GM12878 (cell line): ENCODE measurements at regions not wholly inside any gene's neighbourhood (a gene's known extent, or its start where the extent isn't known, plus 50 kb on each side); places are given as distances from the start of the nearest gene placed in this dataset.

Experiments
- ATAC-seq: fragments of 200-7000 bp; cut with Tn5 transposase; 3 replicates; pipeline ENCODE4 v1.9.1; 2020; ENCODE audit warnings: mild to moderate bottlenecking, moderate library complexity
- BruUV-seq: library from RNA; stranded (reverse); fragments of 400-500 nt; replicated peaks from 2 replicates; lab custom pipeline; 2021; lab: Mats Ljungman, UMichigan
- CTCF ChIA-PET: fragments of 300-600 bp; sonication (Branson Sonifier 250); formaldehyde crosslinking; extraction: SDS; loops from one replicate; lab custom pipeline; 2021; ENCODE audit warnings: inconsistent platforms; lab: Yijun Ruan, JAX
- POLR2A ChIA-PET: fragments of 350-600 bp; formaldehyde crosslinking; extraction: SDS; loops from one replicate; lab custom pipeline; 2021; ENCODE audit warnings: inconsistent platforms; lab: Charles Lee
- RAD21 ChIA-PET: fragments of 300-600 bp; sonication (Branson Sonifier 250); formaldehyde crosslinking; loops from one replicate; lab custom pipeline; 2023; ENCODE audit warnings: antibody characterized with exemption; ENCODE audit not compliant: unreplicated experiment; lab: Charles Lee
- SMC1A ChIA-PET: fragments of 300-600 bp; sonication (Branson Sonifier 250); formaldehyde crosslinking; loops from one replicate; lab custom pipeline; 2023; ENCODE audit not compliant: unreplicated experiment, uncharacterized antibody; lab: Charles Lee
- DNase-seq: peaks from one replicate; pipeline ENCODE4 v3.0.0-alpha.2; 2011; ENCODE audit warnings: low read depth, low spot score
- FAIRE-seq: peaks from 3 replicates; lab custom pipeline; 2011; peaks lifted over from hg19 to GRCh38; lab: Jason Lieb, UNC
- H2AFZ ChIP-seq: 2 replicates; pipeline ENCODE4 v1.6.0; 2011; ENCODE audit warnings: low read depth, low read length, control low read depth; ENCODE audit not compliant: control insufficient read depth
- H3K27ac ChIP-seq: 2 replicates; pipeline ENCODE4 v1.5.1; 2011; ENCODE audit warnings: control low read depth; ENCODE audit not compliant: control insufficient read depth, insufficient read depth
- H3K27me3 ChIP-seq, 2 experiments: replicated peaks in 1 of 2; 2 replicates each; pipeline versions ENCODE4 v1.6.0 to v1.6.1; 2011; ENCODE audit warnings: low read length in 1 of 2; ENCODE audit not compliant: control insufficient read depth in 2 of 2, insufficient read depth in 2 of 2
- H3K36me3 ChIP-seq, 2 experiments: 2 replicates each; pipeline ENCODE4 v1.5.1; 2011; ENCODE audit warnings: low read length in 1 of 2; ENCODE audit not compliant: control insufficient read depth in 2 of 2, insufficient read depth in 2 of 2
- H3K4me1 ChIP-seq: 2 replicates; pipeline ENCODE4 v1.6.1; 2011; ENCODE audit warnings: mild to moderate bottlenecking, low read length, moderate library complexity, mixed read lengths; ENCODE audit not compliant: control insufficient read depth, insufficient read depth
- H3K4me2 ChIP-seq: 2 replicates; pipeline ENCODE4 v1.6.0; 2011; ENCODE audit warnings: control low read depth; ENCODE audit not compliant: control insufficient read depth, insufficient read depth
- H3K4me3 ChIP-seq: fragments of 200-600 bp; sonication (generic); 2 replicates; pipeline ENCODE4 v1.5.1; 2016
- H3K79me2 ChIP-seq: 2 replicates; pipeline ENCODE4 v1.6.0; 2011; ENCODE audit warnings: low read length; ENCODE audit not compliant: control insufficient read depth, insufficient read depth
- H3K9ac ChIP-seq: 2 replicates; pipeline ENCODE4 v1.8.0; 2011; ENCODE audit warnings: low read length, control low read depth, mixed read lengths; ENCODE audit not compliant: control insufficient read depth, insufficient read depth
- H3K9me3 ChIP-seq: replicated peaks from 3 replicates; pipeline ENCODE4 v1.5.1; 2011; ENCODE audit warnings: mild to moderate bottlenecking, low read length; ENCODE audit not compliant: control insufficient read depth, insufficient read depth
- H4K20me1 ChIP-seq: 2 replicates; pipeline ENCODE4 v1.6.0; 2011; ENCODE audit not compliant: control insufficient read depth, insufficient read depth
- CEBPZ ChIP-seq: fragments of 150-350 bp; IDR thresholded peaks from 2 replicates; pipeline ENCODE4 v1.6.1; 2016; ENCODE audit warnings: low read depth, low read length
- FOXM1 ChIP-seq: IDR thresholded peaks from 2 replicates; pipeline ENCODE4 v1.6.1; 2012; ENCODE audit warnings: low read depth, mild to moderate bottlenecking, inconsistent platforms, low read length, moderate library complexity
- JUNB ChIP-seq: IDR thresholded peaks from 2 replicates; pipeline ENCODE4 v1.6.1; 2016; ENCODE audit warnings: antibody characterized with exemption, mild to moderate bottlenecking
- JUND ChIP-seq: IDR thresholded peaks from 2 replicates; pipeline ENCODE4 v1.6.1; 2012; ENCODE audit warnings: low read depth, mild to moderate bottlenecking, low read length, improper control_type of control experiment, moderate library complexity
- MEF2A ChIP-seq: IDR thresholded peaks from 2 replicates; pipeline ENCODE4 v1.6.1; 2011; ENCODE audit warnings: low read depth, mild to moderate bottlenecking, low read length, moderate library complexity; ENCODE audit not compliant: insufficient read depth
- POLR2A ChIP-seq: IDR thresholded peaks from 2 replicates; pipeline ENCODE4 v1.6.1; 2011; ENCODE audit warnings: low read depth, mild to moderate bottlenecking, low read length
- TCF7 ChIP-seq: IDR thresholded peaks from 2 replicates; pipeline ENCODE4 v1.6.1; 2014; ENCODE audit warnings: antibody characterized with exemption, borderline replicate concordance
- ZBTB11 ChIP-seq: fragments of 450-650 bp; formaldehyde crosslinking; IDR thresholded peaks from 2 replicates; pipeline ENCODE4 v1.5.0; 2022; ENCODE audit warnings: mild to moderate bottlenecking, missing genetic modification characterization
- WGBS: methylation state at CpG from one replicate; pipeline ENCODE4 v1.1.6; 2016; ENCODE audit warnings: low lambda C conversion rate; ENCODE audit not compliant: insufficient replicate concordance, insufficient coverage; ENCODE audit errors: missing lambda C conversion rate; 5-methylcytosine and 5-hydroxymethylcytosine counted together
- in situ Hi-C: fragments of 300-500 bp; cut with MboI; formaldehyde crosslinking; loops from 9 replicates; pipeline ENCODE4 v1.14.3; 2018; ENCODE audit warnings: mixed read lengths
- intact Hi-C: fragments of 100-400 bp; cut with micrococcal nuclease; formaldehyde crosslinking; loops from one replicate; pipeline ENCODE4 v1.14.2; 2022; ENCODE audit not compliant: unreplicated experiment
- TF ChIP-seq, protein P1 (sequence below): IDR thresholded peaks from 2 replicates; pipeline ENCODE4 v1.6.1; 2012; ENCODE audit warnings: improper control_type of control experiment, low read depth, low read length; ENCODE audit not compliant: insufficient replicate concordance

DNA sequence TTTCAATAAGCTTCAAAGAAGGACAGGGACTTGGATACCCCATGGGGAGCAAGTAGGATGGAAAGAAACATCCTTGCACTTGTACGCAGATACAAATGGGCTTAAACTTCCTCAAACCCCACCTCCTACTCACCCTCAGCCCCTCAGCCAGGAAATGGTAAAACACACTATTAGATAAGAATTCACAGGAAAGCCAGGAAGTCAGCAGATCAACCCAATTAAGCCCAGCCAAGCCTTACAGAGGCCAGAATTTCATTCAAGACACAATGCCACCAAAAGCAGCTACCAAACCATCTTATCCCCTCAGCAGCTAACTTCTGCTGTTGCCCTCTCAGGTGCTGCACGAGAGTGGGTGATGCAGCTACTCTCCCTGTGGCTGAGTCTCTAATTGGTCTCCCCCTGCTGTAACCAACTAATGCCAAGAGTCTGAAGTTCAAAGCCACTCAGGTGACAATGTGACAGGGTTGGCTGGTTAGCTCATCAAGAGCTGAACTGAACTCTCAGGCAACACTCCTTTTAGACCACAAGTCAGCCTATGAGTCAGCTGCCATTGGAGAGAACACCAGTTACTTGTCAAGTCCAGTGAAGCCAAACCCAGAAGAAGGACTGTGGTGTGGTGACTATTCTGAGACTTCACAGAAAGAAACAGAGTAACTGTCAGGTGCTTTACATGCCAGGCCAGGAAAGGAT is 201.9 kb downstream of the ZNF608 start (continued):
- TF ChIP-seq, protein P1, sequence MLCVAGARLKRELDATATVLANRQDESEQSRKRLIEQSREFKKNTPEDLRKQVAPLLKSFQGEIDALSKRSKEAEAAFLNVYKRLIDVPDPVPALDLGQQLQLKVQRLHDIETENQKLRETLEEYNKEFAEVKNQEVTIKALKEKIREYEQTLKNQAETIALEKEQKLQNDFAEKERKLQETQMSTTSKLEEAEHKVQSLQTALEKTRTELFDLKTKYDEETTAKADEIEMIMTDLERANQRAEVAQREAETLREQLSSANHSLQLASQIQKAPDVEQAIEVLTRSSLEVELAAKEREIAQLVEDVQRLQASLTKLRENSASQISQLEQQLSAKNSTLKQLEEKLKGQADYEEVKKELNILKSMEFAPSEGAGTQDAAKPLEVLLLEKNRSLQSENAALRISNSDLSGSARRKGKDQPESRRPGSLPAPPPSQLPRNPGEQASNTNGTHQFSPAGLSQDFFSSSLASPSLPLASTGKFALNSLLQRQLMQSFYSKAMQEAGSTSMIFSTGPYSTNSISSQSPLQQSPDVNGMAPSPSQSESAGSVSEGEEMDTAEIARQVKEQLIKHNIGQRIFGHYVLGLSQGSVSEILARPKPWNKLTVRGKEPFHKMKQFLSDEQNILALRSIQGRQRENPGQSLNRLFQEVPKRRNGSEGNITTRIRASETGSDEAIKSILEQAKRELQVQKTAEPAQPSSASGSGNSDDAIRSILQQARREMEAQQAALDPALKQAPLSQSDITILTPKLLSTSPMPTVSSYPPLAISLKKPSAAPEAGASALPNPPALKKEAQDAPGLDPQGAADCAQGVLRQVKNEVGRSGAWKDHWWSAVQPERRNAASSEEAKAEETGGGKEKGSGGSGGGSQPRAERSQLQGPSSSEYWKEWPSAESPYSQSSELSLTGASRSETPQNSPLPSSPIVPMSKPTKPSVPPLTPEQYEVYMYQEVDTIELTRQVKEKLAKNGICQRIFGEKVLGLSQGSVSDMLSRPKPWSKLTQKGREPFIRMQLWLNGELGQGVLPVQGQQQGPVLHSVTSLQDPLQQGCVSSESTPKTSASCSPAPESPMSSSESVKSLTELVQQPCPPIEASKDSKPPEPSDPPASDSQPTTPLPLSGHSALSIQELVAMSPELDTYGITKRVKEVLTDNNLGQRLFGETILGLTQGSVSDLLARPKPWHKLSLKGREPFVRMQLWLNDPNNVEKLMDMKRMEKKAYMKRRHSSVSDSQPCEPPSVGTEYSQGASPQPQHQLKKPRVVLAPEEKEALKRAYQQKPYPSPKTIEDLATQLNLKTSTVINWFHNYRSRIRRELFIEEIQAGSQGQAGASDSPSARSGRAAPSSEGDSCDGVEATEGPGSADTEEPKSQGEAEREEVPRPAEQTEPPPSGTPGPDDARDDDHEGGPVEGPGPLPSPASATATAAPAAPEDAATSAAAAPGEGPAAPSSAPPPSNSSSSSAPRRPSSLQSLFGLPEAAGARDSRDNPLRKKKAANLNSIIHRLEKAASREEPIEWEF = no peak

DNA sequence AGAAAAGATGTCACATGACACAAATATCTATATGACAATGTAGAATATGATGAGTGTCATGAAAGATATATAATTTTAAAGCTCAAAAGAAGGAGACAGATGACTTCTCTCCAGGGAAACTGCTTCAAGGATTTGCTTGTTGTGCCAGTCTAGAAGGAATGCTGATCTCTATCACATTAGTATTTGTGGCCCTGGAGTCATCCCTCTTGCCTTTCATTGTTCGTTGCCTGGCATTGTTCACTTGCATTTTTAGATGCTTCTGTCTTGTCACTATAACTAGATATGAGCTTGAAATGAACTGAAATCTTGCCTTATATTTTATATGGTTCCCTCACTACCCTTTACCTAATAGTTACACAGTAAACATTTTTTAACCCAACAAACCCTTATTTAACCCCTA is 207.5 kb downstream of the ZNF608 start:
- DNase-seq (no peak), FAIRE-seq (no peak), ATAC-seq (no peak)
- H3K4me3 ChIP-seq = no peak overlapping the region
- BruUV-seq = no TSS peak
- RAD21 ChIA-PET = no interaction called here
- CTCF ChIA-PET = no interaction called here
- SMC1A ChIA-PET = interaction anchor here (1.6 kb wide), 1 partner anchor 10 kb away, joined by 5 read pairs; no protein-coding TSS in a partner anchor
- no peaks in the 10 kb centered on the region for H3K4me1 ChIP-seq
- H3K27me3 ChIP-seq = 0 out of 4 replicates have a peak, but pooled peaks cover 0 to 1% of the 10 kb centered on the region in 2 experiments
- H3K4me2 ChIP-seq = no peak overlapping the region
- no peaks in the 10 kb centered on the region for H3K79me2 ChIP-seq
- POLR2A ChIA-PET = no interaction called here
- no peak overlapping the region for H2AFZ ChIP-seq
- H3K27ac ChIP-seq = no peak overlapping the region
- no peaks in the 10 kb centered on the region for H3K36me3 ChIP-seq
- no peak overlapping the region for H3K9ac ChIP-seq
- no peaks in the 10 kb centered on the region; the same call in 2 of the 3 replicates for H3K9me3 ChIP-seq
- intact Hi-C loops (no loop called here), in situ Hi-C loops (no loop called here)
- WGBS = 0% methylated on average over 1 of the region's 1 CpG
- H4K20me1 ChIP-seq = no peaks in the 10 kb centered on the region
- no peak for TF ChIP-seq POLR2A
- no peak for TF ChIP-seq JUNB
- no peak for TF ChIP-seq ZBTB11 (CRISPR knock-in tag)
- no peak for TF ChIP-seq MEF2A
- TF ChIP-seq TCF7 = no peak
- no peak for TF ChIP-seq FOXM1
- TF ChIP-seq CEBPZ = no peak
- no peak for TF ChIP-seq JUND
